Omental fat pad (tissue), 3 donors: ENCODE measurements at regions not wholly inside any gene's neighbourhood (a gene's known extent, or its start where the extent isn't known, plus 50 kb on each side); places are given as distances from the start of the nearest gene placed in this dataset.

Source experiments
- ATAC-seq: fragments of 150-250 bp; one replicate; pipeline ENCODE4 v1.9.1; 2016; ENCODE audit warnings: mild to moderate bottlenecking, moderate library complexity; ENCODE audit not compliant: low FRiP score
- DNase-seq: peaks from one replicate; pipeline ENCODE4 v3.0.0-alpha.2; 2019; ENCODE audit warnings: low spot score
- TF ChIP-seq, protein P1 (sequence below), 3 donors: fragments of 450-650 bp; IDR thresholded peaks; one replicate each; pipeline ENCODE4 v1.5.1; 2016 to 2017; ENCODE audit warnings: antibody characterized with exemption in 3 of 3, mild to moderate bottlenecking in 3 of 3, moderate library complexity in 2 of 3

- no peak for DNase-seq
- no peak for ATAC-seq
- TF ChIP-seq, protein P1, sequence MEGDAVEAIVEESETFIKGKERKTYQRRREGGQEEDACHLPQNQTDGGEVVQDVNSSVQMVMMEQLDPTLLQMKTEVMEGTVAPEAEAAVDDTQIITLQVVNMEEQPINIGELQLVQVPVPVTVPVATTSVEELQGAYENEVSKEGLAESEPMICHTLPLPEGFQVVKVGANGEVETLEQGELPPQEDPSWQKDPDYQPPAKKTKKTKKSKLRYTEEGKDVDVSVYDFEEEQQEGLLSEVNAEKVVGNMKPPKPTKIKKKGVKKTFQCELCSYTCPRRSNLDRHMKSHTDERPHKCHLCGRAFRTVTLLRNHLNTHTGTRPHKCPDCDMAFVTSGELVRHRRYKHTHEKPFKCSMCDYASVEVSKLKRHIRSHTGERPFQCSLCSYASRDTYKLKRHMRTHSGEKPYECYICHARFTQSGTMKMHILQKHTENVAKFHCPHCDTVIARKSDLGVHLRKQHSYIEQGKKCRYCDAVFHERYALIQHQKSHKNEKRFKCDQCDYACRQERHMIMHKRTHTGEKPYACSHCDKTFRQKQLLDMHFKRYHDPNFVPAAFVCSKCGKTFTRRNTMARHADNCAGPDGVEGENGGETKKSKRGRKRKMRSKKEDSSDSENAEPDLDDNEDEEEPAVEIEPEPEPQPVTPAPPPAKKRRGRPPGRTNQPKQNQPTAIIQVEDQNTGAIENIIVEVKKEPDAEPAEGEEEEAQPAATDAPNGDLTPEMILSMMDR (IDR thresholded peaks at IDR 0.05) = no peak
These were observed 523.2 kb downstream of the KLF12 start for GRCh38 chr13:73610799-73611592.

DNA sequence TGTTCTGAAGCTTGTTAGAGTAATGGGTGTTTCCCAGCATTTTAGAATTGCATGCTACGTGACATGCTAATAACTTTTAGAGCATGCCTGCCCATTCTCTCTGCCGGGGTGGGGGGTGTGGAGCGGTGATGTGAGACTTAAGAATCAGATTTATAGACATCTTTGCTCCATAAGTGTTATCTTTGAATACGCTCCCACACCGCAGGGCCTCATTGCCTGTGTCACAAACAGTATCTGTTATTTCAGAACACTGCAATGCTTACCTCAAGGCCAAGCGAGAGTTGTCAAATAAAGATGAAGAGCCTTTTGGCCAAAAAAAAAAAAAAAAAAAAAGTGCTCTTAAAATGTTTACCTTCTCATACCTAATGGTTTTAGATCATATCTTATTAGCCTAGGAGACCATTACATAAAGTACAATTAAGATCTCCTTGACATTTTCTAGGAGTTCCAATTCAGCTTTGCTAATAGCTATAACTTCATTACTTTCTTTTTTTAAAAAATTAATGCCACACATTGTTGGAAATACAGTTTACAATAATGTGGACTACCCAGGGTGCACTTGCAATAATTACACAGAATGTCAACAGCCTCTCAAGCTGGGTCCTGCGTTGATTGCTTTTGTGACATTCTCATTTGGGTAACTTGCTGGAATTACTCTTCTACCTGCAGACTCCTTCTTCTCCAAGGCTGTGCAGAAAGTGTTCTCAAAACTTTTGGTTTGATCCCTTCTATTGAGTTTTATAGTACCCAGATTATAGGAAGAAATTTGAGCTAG is 525.3 kb downstream of the KLF12 start:
- no peak for ATAC-seq
- no peak for DNase-seq
- TF ChIP-seq, protein P1 (IDR thresholded peaks at IDR 0.05) = no peak

DNA sequence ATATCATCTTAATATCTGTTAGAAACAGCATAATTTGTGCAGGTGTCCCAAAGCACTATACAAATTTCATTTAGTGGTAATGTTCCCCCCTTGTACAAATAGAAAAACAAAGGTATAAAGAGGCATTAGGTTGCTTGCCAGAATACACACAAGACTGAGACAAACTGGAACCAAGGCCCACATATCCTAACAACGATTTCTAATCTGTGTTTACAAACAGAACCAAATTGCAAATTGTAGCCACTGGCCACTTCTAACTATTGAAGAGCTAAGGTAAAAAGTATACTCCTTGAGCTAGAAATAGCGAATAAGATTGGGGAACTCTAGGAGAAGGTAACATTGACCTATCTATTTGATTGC is 526.1 kb downstream of the KLF12 start:
- DNase-seq (no peak), ATAC-seq (no peak)
- TF ChIP-seq, protein P1 (IDR thresholded peaks at IDR 0.05) = no peak

- DNase-seq (no peak), ATAC-seq (no peak)
- TF ChIP-seq, protein P1 (IDR thresholded peaks at IDR 0.05) = no peak
These were observed 526.6 kb downstream of the KLF12 start for GRCh38 chr13:73607489-73608156.

GRCh38 chr13:73603646-73604045 is 530.6 kb downstream of the KLF12 start:
- TF ChIP-seq, protein P1 (IDR thresholded peaks at IDR 0.05) = no peak
- ATAC-seq (no peak), DNase-seq (no peak)

GRCh38 chr13:73602295-73602694 is 531.9 kb downstream of the KLF12 start:
- no peak for DNase-seq
- TF ChIP-seq, protein P1 (IDR thresholded peaks at IDR 0.05) = no peak
- no peak for ATAC-seq
